ENCODE measurements at regions not wholly inside any gene's neighbourhood (a gene's known extent, or its start where the extent isn't known, plus 50 kb on each side); places are given as distances from the start of the nearest gene placed in this dataset.

GRCh38 chr1:201589186-201589585 is 50.3 kb downstream of the NAV1 start:
- H3K27ac Mint-ChIP-seq: no peak overlapping the region
- peaks cover 10% of the 10 kb centered on the region for H3K27me3 Mint-ChIP-seq
- H3K4me1 Mint-ChIP-seq: no peaks in the 10 kb centered on the region
- no peaks in the 10 kb centered on the region for H3K9me3 Mint-ChIP-seq
- ChIA-PET CTCF (no interaction called here), POLR2A (no interaction called here)
- H3K4me3 Mint-ChIP-seq: no peak overlapping the region
- DNase-seq: no peak
- no peaks in the 10 kb centered on the region for H3K36me3 Mint-ChIP-seq (ENCODE audit: low read depth)

- Mint-ChIP-seq H3K4me3 (no peak overlapping the region), H3K27me3 (peaks cover 6% of the 10 kb centered on the region), H3K36me3 (ENCODE audit: low read depth) (no peaks in the 10 kb centered on the region), H3K27ac (no peak overlapping the region), H3K9me3 (no peaks in the 10 kb centered on the region), H3K4me1 (no peaks in the 10 kb centered on the region)
- no peak for DNase-seq
- ChIA-PET POLR2A (no interaction called here), CTCF (interaction anchor here (0.8 to 1.1 kb wide), 3 partner anchors 26 to 78 kb away, joined by 3 read pairs; no protein-coding TSS in a partner anchor)
Measured at GRCh38 chr1:201590474-201590873, 51.5 kb downstream of the NAV1 start.

- H3K4me3 Mint-ChIP-seq: no peak overlapping the region
- no peaks in the 10 kb centered on the region for H3K36me3 Mint-ChIP-seq (ENCODE audit: low read depth)
- H3K9me3 Mint-ChIP-seq: no peaks in the 10 kb centered on the region
- no peak for DNase-seq
- no peaks in the 10 kb centered on the region for H3K4me1 Mint-ChIP-seq
- H3K27ac Mint-ChIP-seq: no peak overlapping the region
- ChIA-PET CTCF (interaction anchor here (0.8 to 1.3 kb wide), 3 partner anchors 8 to 78 kb away, joined by 3 read pairs; no protein-coding TSS in a partner anchor), POLR2A (no interaction called here)
- peaks cover 4% of the 10 kb centered on the region for H3K27me3 Mint-ChIP-seq
Measured at GRCh38 chr1:201591348-201591747, 52.4 kb downstream of the NAV1 start.

DNA sequence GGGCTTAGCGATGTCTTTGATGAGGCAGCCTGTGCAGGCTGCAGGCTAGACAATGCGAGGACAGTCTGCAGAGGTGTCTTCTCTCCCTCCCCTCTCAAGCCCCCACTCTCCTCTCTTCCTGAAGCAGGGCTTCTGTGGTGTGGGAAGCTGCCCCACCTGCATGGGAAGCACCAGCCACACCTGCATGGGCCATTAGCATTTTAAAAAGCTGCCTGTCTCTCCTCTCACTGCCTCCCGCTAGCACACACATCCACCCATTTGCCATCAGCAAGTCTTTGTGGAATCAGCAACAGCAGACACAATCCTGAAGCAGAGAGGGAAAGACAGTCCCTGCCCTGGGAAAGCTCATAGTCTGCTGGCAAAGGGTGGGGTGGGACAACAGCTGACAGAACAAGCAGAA is 53.1 kb downstream of the NAV1 start:
- ChIA-PET POLR2A (no interaction called here), CTCF (interaction anchor here (1.3 kb wide), 1 partner anchor 9 kb away, joined by 3 read pairs; no protein-coding TSS in a partner anchor)
- Mint-ChIP-seq H3K27ac (no peak overlapping the region), H3K9me3 (no peaks in the 10 kb centered on the region), H3K36me3 (ENCODE audit: low read depth) (no peaks in the 10 kb centered on the region), H3K4me1 (no peaks in the 10 kb centered on the region), H3K4me3 (no peak overlapping the region), H3K27me3 (peaks cover 4% of the 10 kb centered on the region)
- no peak for DNase-seq

GRCh38 chr1:201593200-201593921 is 54.4 kb downstream of the NAV1 start:
- H3K36me3 Mint-ChIP-seq (ENCODE audit: low read depth): no peaks in the 10 kb centered on the region
- CTCF ChIA-PET: no interaction called here
- no peaks in the 10 kb centered on the region for H3K4me1 Mint-ChIP-seq
- POLR2A ChIA-PET: no interaction called here
- no peak for DNase-seq
- H3K4me3 Mint-ChIP-seq: no peak overlapping the region
- H3K27ac Mint-ChIP-seq: no peak overlapping the region
- H3K9me3 Mint-ChIP-seq: no peaks in the 10 kb centered on the region
- no peaks in the 10 kb centered on the region for H3K27me3 Mint-ChIP-seq

DNA sequence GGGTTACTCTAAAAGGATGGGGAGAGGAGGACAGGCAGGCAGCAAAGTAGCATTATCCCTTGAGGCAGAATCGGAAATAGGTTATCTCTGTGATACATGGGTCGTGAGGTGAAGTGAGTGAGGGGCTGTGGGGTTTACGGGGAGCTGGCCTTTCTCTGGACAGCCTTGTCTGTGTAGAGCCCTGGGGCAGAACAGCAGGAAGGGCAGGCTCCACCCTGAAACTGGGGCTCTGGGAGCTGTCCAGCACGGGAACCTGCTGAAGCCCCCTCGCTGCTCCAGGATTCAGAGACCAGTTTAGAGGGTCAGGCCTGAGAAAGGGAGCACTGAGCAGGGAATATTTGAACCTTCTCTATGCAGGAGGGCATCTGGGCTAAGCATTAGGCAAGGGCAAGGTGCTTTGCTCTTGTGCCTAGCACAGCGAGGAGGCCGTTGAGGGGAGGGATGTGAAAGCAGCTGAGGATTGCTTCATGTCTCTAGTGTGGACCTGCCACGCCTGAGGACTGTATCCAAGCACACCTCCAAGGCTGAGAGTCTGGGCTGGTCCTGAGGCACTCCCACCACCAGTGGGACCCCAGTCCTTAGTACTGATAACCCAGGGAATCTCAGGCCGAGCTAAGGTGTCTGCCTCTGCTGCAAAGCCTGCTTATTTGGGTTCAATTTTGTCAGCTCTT is 55.8 kb downstream of the NAV1 start:
- no peaks in the 10 kb centered on the region for H3K4me1 Mint-ChIP-seq
- no peaks in the 10 kb centered on the region for H3K27me3 Mint-ChIP-seq
- H3K27ac Mint-ChIP-seq: no peak overlapping the region
- DNase-seq: no peak
- no peak overlapping the region for H3K4me3 Mint-ChIP-seq
- no peaks in the 10 kb centered on the region for H3K9me3 Mint-ChIP-seq
- H3K36me3 Mint-ChIP-seq (ENCODE audit: low read depth): no peaks in the 10 kb centered on the region
- CTCF ChIA-PET: interaction anchor here (1.3 kb wide), 1 partner anchor 14 kb away, joined by 4 read pairs; no protein-coding TSS in a partner anchor
- POLR2A ChIA-PET: no interaction called here

DNA sequence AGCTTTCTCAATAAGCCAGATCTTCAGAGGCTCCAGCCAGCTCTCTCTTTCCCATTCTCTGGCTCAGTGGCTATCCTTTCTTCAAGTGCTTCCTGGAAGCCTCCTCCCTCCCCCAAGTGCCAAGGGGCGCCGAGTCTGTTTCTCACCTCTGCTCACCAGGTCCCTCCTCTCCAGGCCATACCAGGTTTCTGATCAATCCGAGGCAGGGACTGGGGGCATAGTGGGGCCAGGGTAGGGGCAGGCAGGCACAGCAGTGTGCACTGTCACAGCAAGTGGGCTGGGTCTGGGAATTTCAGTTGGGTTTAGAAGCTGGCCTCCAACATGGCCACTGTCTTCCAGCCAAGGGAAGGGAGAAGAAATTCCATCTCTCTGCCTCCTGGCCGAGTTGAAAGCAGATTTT is 56.5 kb downstream of the NAV1 start:
- no peak for DNase-seq
- no peak overlapping the region for H3K4me3 Mint-ChIP-seq
- peaks cover 3% of the 10 kb centered on the region for H3K27me3 Mint-ChIP-seq
- POLR2A ChIA-PET: no interaction called here
- no peaks in the 10 kb centered on the region for H3K9me3 Mint-ChIP-seq
- H3K36me3 Mint-ChIP-seq (ENCODE audit: low read depth): no peaks in the 10 kb centered on the region
- CTCF ChIA-PET: interaction anchor here (1.3 kb wide), 1 partner anchor 14 kb away, joined by 4 read pairs; no protein-coding TSS in a partner anchor
- H3K27ac Mint-ChIP-seq: no peak overlapping the region
- no peaks in the 10 kb centered on the region for H3K4me1 Mint-ChIP-seq

- Mint-ChIP-seq H3K4me3 (no peak overlapping the region), H3K36me3 (ENCODE audit: low read depth) (no peaks in the 10 kb centered on the region), H3K9me3 (no peaks in the 10 kb centered on the region), H3K27ac (no peak overlapping the region), H3K27me3 (peaks cover 4% of the 10 kb centered on the region), H3K4me1 (no peaks in the 10 kb centered on the region)
- DNase-seq: no peak
- ChIA-PET POLR2A (no interaction called here), CTCF (no interaction called here)
Measured at GRCh38 chr1:201596101-201596868, 57.4 kb downstream of the NAV1 start.

DNA sequence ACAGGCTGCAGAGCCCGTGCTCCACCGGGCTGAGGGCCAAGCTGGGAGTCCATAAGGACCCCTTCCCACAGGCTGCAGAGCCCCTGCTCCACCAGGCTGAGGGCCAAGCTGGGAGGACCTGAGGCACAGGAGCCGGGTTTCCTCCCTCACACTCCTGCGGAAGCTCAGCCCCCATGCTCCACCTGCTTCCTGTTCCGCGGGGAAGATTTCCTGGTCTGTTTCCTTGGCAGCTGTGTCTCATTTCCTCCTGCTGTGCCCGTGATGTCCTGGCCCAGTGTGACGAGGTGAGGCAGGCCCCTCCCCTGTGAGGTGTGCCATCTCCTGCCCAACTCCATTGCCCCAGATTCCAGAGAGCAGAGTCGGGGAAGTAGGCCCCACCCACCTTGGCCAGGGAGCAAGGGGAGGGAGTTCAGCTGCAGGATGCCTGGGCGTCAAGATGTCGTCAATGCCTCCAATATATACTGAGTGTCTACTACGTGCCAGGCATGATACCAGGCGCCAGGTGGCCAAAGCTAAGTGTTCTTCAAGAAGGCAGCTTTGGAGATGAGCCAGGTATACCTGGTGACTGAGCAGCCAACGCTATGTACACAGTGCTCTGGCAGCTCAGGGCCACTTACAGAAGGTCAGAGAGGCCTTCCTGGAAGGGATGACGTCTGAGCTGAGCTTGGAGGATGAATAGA is 58.8 kb downstream of the NAV1 start:
- no peak overlapping the region for H3K4me3 Mint-ChIP-seq
- no peaks in the 10 kb centered on the region for H3K4me1 Mint-ChIP-seq
- H3K9me3 Mint-ChIP-seq: no peaks in the 10 kb centered on the region
- no peak overlapping the region for H3K27ac Mint-ChIP-seq
- H3K27me3 Mint-ChIP-seq: peaks cover 4% of the 10 kb centered on the region
- no peaks in the 10 kb centered on the region for H3K36me3 Mint-ChIP-seq (ENCODE audit: low read depth)
- ChIA-PET CTCF (interaction anchor here (1.3 kb wide), 1 partner anchor 12 kb away, joined by 4 read pairs; no protein-coding TSS in a partner anchor), POLR2A (interaction anchor here (0.5 kb wide), 1 partner anchor 429 kb away, joined by 3 read pairs; no protein-coding TSS in a partner anchor)
- DNase-seq: no peak

GRCh38 chr1:201598396-201598795 is 59.5 kb downstream of the NAV1 start:
- DNase-seq: no peak
- H3K36me3 Mint-ChIP-seq (ENCODE audit: low read depth): no peaks in the 10 kb centered on the region
- H3K4me3 Mint-ChIP-seq: no peak overlapping the region
- ChIA-PET CTCF (interaction anchor here (0.8 kb wide), 1 partner anchor 11 kb away, joined by 3 read pairs; no protein-coding TSS in a partner anchor), POLR2A (no interaction called here)
- H3K27ac Mint-ChIP-seq: no peak overlapping the region
- H3K27me3 Mint-ChIP-seq: peaks cover 4% of the 10 kb centered on the region
- no peaks in the 10 kb centered on the region for H3K9me3 Mint-ChIP-seq
- no peaks in the 10 kb centered on the region for H3K4me1 Mint-ChIP-seq

GRCh38 chr1:201598973-201599372 is 60.0 kb downstream of the NAV1 start:
- H3K4me1 Mint-ChIP-seq: no peaks in the 10 kb centered on the region
- ChIA-PET CTCF (interaction anchor here (0.8 kb wide), 1 partner anchor 11 kb away, joined by 3 read pairs; no protein-coding TSS in a partner anchor), POLR2A (no interaction called here)
- H3K4me3 Mint-ChIP-seq: no peak overlapping the region
- no peaks in the 10 kb centered on the region for H3K9me3 Mint-ChIP-seq
- H3K36me3 Mint-ChIP-seq (ENCODE audit: low read depth): no peaks in the 10 kb centered on the region
- no peak for DNase-seq
- peaks cover 4% of the 10 kb centered on the region for H3K27me3 Mint-ChIP-seq
- H3K27ac Mint-ChIP-seq: no peak overlapping the region

DNA sequence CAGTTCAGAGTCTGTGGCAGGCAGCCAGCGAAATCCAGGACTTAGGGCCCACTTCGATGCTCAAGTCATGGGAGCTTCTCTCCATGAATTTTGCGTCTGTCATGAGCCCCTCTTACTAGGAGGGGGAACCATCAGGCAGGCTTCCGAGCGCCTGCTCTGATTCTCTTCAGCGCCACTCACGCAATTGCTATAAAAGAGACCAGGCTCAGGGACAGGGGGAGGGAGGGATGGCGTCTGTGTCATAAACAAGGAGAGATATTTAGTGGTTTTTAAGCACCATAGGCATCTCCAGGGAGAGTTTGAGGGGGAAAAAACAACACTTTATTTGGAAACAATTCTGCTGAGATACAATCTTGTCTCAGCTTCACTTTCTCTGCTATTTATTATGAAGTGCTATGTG is 60.6 kb downstream of the NAV1 start:
- no peak for DNase-seq
- Mint-ChIP-seq H3K4me3 (no peak overlapping the region), H3K27ac (no peak overlapping the region), H3K27me3 (peaks cover 4% of the 10 kb centered on the region), H3K36me3 (ENCODE audit: low read depth) (no peaks in the 10 kb centered on the region), H3K4me1 (no peaks in the 10 kb centered on the region), H3K9me3 (no peaks in the 10 kb centered on the region)
- ChIA-PET CTCF (no interaction called here), POLR2A (no interaction called here)
